A673 (cell line): ENCODE measurements at regions not wholly inside any gene's neighbourhood (a gene's known extent, or its start where the extent isn't known, plus 50 kb on each side); places are given as distances from the start of the nearest gene placed in this dataset.

ENCODE experiments used
- BruUV-seq: library from RNA; stranded (reverse); fragments of 400-500 nt; replicated peaks from 2 replicates; lab custom pipeline; 2021; lab: Mats Ljungman, UMichigan
- CTCF ChIA-PET: fragments of 300-600 bp; sonication (Branson Sonifier 250); formaldehyde crosslinking; loops from one replicate; lab custom pipeline; 2022; ENCODE audit warnings: antibody characterized with exemption; lab: Charles Lee
- POLR2A ChIA-PET: fragments of 300-600 bp; sonication (Branson Sonifier 250); formaldehyde crosslinking; loops from one replicate; lab custom pipeline; 2022; ENCODE audit warnings: antibody characterized with exemption; ENCODE audit not compliant: low non-redundant PET; lab: Charles Lee
- DNase-seq: peaks from one replicate; pipeline ENCODE4 v3.0.0-alpha.2; 2015; ENCODE audit warnings: low spot score
- H3K27ac ChIP-seq: fragments of 200-600 bp; sonication (generic); 2 replicates; pipeline ENCODE4 v1.5.1; 2016; ENCODE audit warnings: mixed run types, low read depth, mild to moderate bottlenecking, mixed read lengths, antibody characterized with exemption, low read length; ENCODE audit not compliant: poor library complexity, severe bottlenecking
- H3K27me3 ChIP-seq: fragments of 200-600 bp; sonication (generic); replicated peaks from 2 replicates; pipeline ENCODE4 v1.6.1; 2017; ENCODE audit warnings: mixed run types, low read depth, mild to moderate bottlenecking, mixed read lengths, antibody characterized with exemption, low read length; ENCODE audit not compliant: insufficient read depth, poor library complexity
- H3K36me3 ChIP-seq: fragments of 200-600 bp; sonication (generic); 2 replicates; pipeline ENCODE4 v1.6.1; 2016; ENCODE audit warnings: mixed run types, mild to moderate bottlenecking, mixed read lengths, antibody characterized with exemption, low read length; ENCODE audit not compliant: insufficient read depth, poor library complexity, severe bottlenecking
- H3K4me1 ChIP-seq: fragments of 200-600 bp; sonication (generic); 2 replicates; pipeline ENCODE4 v1.6.1; 2017; ENCODE audit warnings: mixed run types, mild to moderate bottlenecking, mixed read lengths, antibody characterized with exemption, low read length; ENCODE audit not compliant: insufficient read depth, poor library complexity, severe bottlenecking
- H3K4me3 ChIP-seq: fragments of 200-600 bp; sonication (generic); 2 replicates; pipeline ENCODE4 v1.5.1; 2016; ENCODE audit warnings: low read depth, mixed run types, mild to moderate bottlenecking, mixed read lengths, low read length; ENCODE audit not compliant: poor library complexity, severe bottlenecking
- H3K9me3 ChIP-seq: fragments of 200-600 bp; sonication (generic); 2 replicates; pipeline ENCODE4 v1.6.1; 2016; ENCODE audit warnings: mixed run types, low read depth, mild to moderate bottlenecking, mixed read lengths, antibody characterized with exemption, low read length; ENCODE audit not compliant: poor library complexity, severe bottlenecking
- EZH2 ChIP-seq: fragments of 200-600 bp; sonication (generic); IDR thresholded peaks from 2 replicates; pipeline ENCODE4 v1.6.1; 2017; ENCODE audit warnings: borderline replicate concordance, low read depth, mild to moderate bottlenecking, mixed read lengths, antibody characterized with exemption, low read length; ENCODE audit not compliant: poor library complexity, severe bottlenecking
- intact Hi-C: fragments of 100-400 bp; cut with micrococcal nuclease; formaldehyde crosslinking; loops from one replicate; pipeline ENCODE4 v1.10.0; 2022; ENCODE audit not compliant: unreplicated experiment
- TF ChIP-seq, protein P1 (sequence below): fragments of 300-800, 200-600 bp; sonication (generic); conservative IDR thresholded peaks from 2 replicates; pipeline ENCODE4 v1.5.1; 2017; ENCODE audit warnings: low read depth, mild to moderate bottlenecking, antibody characterized with exemption, low read length, moderate library complexity, mixed read lengths

DNA sequence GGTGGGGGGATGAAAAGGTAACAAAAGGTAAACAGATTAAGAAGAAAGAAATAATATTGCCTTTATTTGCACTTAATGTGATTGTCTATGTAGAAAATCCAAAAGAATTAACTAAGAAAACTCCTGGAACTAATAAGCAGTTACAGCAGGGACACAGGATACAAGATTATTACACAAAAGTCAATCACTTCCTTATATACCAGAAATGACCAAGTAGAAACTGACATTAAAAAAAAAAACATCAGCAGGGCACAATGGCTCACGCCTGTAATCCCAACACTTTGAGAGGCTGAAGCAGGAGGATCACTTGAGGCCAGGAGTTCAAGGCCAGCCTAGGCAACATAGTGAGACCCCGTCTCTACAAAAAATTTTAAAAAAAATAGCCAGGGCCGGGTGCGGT, 123.2 kb upstream of the RIPOR2 start:
- POLR2A ChIA-PET, result no interaction called here

DNA sequence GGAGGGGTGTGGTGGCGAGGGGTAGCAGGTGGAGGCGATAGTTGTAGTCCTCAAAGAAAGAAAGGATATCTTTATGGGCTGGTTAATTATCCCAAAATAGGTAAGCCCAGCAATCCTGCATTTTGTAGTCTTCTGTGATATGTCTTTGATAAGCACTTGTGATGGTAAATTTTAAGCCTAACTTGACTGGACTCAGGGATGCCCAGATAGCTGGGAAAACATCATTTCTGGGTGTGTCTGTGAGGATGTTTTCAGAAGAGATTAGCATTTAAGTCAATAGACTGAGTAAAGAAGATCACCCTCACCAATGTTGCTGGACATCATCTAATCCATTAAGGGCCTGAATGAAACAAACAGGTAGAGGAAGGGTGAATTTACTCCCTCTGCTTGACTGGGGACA, 124.8 kb upstream of the RIPOR2 start:
- H3K36me3 ChIP-seq, result no peaks in the 10 kb centered on the region
- BruUV-seq, result no TSS peak
- H3K27me3 ChIP-seq, result no peaks in the 10 kb centered on the region
- ChIA-PET POLR2A (no interaction called here), CTCF (no interaction called here)
- H3K27ac ChIP-seq, result no peak overlapping the region
- no peak for TF ChIP-seq EZH2
- TF ChIP-seq, protein P1, sequence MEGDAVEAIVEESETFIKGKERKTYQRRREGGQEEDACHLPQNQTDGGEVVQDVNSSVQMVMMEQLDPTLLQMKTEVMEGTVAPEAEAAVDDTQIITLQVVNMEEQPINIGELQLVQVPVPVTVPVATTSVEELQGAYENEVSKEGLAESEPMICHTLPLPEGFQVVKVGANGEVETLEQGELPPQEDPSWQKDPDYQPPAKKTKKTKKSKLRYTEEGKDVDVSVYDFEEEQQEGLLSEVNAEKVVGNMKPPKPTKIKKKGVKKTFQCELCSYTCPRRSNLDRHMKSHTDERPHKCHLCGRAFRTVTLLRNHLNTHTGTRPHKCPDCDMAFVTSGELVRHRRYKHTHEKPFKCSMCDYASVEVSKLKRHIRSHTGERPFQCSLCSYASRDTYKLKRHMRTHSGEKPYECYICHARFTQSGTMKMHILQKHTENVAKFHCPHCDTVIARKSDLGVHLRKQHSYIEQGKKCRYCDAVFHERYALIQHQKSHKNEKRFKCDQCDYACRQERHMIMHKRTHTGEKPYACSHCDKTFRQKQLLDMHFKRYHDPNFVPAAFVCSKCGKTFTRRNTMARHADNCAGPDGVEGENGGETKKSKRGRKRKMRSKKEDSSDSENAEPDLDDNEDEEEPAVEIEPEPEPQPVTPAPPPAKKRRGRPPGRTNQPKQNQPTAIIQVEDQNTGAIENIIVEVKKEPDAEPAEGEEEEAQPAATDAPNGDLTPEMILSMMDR, result no peak
- no peak overlapping the region for H3K4me3 ChIP-seq
- H3K9me3 ChIP-seq, result no peaks in the 10 kb centered on the region
- peaks cover 6% of the 10 kb centered on the region for H3K4me1 ChIP-seq
- no peak for DNase-seq
- intact Hi-C loops, result no loop called here

More for the DNA sequence above, 123.2 kb upstream of the RIPOR2 start:
- Histone ChIP-seq H3K4me1 (peaks cover 18% of the 10 kb centered on the region), H3K4me3 (no peak overlapping the region), H3K36me3 (no peaks in the 10 kb centered on the region), H3K9me3 (no peaks in the 10 kb centered on the region), H3K27me3 (no peaks in the 10 kb centered on the region), H3K27ac (no peak overlapping the region)
- TF ChIP-seq, protein P1, result no peak
- CTCF ChIA-PET, result no interaction called here
- intact Hi-C loops, result no loop called here
- no TSS peak for BruUV-seq
- no peak for DNase-seq

DNA sequence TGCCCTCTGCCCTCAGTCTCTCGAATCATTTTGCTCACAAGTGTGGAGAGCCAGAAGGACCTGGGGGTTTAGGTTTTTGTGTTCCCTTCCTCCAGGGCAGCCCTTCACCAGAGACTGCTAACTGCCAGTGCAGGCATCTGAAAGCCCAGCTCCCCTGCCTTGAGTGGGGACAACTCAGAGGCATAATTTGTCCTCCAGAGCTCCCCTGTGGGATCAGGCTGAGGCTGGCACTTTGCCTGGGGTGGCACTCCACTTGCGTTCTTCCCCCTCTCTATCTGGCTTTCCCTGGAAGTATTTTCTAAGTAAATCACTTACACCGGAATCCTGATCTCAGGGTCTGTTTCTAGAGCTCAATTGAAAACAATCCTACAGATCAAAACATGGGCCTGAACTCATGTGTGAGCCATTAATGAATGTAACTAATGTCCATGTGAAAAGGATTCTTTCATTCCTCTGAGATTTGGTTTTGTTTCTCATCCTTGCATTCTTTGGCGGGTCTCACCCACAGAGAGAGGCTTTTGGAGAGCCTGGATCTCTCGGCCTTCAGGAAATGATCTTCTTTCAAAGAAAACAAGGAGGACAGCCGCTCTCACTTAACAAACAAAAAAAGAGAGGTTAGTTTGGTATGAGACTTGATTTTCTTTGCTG, 125.7 kb upstream of the RIPOR2 start:
- intact Hi-C loops, result no loop called here
- DNase-seq, result peak; percentile 46
- POLR2A ChIA-PET, result no interaction called here
- Histone ChIP-seq H3K27me3 (no peaks in the 10 kb centered on the region), H3K36me3 (no peaks in the 10 kb centered on the region), H3K27ac (no peak overlapping the region), H3K4me3 (no peak overlapping the region), H3K9me3 (no peaks in the 10 kb centered on the region), H3K4me1 (peaks cover 6% of the 10 kb centered on the region)
- TF ChIP-seq, protein P1, result no peak
- TF ChIP-seq EZH2, result no peak
- CTCF ChIA-PET, result interaction anchor here (0.6 kb wide), 1 partner anchor 428 kb away, joined by 3 read pairs; no protein-coding TSS in a partner anchor
- no TSS peak for BruUV-seq
